ENCODE measurements at regions not wholly inside any gene's neighbourhood (a gene's known extent, or its start where the extent isn't known, plus 50 kb on each side); places are given as distances from the start of the nearest gene placed in this dataset.

DNA sequence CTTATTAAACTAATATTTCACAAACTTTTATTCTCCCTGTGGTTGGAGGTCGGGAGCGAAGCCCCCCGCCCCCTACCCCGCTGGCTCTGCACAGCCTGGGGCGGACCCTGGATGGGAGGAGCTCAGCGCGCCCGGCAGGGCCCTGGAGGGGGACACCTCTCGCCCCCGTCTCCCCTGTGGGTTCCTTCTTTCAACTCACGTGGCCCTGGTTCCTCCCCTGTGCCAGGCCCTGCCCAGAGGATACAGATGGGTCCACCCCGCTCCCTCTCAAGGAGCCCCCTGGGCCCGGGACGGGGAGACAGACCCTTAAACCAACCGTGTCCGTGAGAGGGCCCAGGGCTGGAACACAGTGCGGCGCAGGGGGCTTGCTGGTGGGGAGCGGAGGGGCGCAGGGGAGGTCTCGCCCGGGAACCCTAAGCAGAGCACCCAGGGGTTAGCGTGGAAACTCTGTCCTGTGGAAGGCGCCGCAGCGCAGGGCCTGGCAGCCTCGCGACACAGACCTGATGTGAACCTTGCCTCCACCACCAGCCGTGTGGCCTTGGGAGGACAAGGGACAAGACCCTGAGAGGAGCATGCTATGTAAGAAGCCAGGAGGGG lies 103.7 kb upstream of the MVB12B start:
- no peak for DNase-seq (ENCODE audit: low read depth, low spot score)
- no peak overlapping the region for H3K4me3 ChIP-seq (ENCODE audit: low read depth, low read length)
- TF ChIP-seq, protein P1, sequence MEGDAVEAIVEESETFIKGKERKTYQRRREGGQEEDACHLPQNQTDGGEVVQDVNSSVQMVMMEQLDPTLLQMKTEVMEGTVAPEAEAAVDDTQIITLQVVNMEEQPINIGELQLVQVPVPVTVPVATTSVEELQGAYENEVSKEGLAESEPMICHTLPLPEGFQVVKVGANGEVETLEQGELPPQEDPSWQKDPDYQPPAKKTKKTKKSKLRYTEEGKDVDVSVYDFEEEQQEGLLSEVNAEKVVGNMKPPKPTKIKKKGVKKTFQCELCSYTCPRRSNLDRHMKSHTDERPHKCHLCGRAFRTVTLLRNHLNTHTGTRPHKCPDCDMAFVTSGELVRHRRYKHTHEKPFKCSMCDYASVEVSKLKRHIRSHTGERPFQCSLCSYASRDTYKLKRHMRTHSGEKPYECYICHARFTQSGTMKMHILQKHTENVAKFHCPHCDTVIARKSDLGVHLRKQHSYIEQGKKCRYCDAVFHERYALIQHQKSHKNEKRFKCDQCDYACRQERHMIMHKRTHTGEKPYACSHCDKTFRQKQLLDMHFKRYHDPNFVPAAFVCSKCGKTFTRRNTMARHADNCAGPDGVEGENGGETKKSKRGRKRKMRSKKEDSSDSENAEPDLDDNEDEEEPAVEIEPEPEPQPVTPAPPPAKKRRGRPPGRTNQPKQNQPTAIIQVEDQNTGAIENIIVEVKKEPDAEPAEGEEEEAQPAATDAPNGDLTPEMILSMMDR (IDR thresholded peaks at IDR 0.05; ENCODE audit: low read depth, low read length) = no peak
- CTCF ChIA-PET = no interaction called here
- H3K27me3 ChIP-seq (ENCODE audit: control insufficient read depth, insufficient read depth, low read length) = peaks cover 54% of the 10 kb centered on the region
- H3K9me3 ChIP-seq (ENCODE audit: control insufficient read depth, insufficient read depth, low read length) = peaks cover 11% of the 10 kb centered on the region; the same call in 1 of the 2 replicates
- POLR2A ChIA-PET = no interaction called here
- H3K27ac ChIP-seq (ENCODE audit: low read depth, low read length) = no peak overlapping the region

DNA sequence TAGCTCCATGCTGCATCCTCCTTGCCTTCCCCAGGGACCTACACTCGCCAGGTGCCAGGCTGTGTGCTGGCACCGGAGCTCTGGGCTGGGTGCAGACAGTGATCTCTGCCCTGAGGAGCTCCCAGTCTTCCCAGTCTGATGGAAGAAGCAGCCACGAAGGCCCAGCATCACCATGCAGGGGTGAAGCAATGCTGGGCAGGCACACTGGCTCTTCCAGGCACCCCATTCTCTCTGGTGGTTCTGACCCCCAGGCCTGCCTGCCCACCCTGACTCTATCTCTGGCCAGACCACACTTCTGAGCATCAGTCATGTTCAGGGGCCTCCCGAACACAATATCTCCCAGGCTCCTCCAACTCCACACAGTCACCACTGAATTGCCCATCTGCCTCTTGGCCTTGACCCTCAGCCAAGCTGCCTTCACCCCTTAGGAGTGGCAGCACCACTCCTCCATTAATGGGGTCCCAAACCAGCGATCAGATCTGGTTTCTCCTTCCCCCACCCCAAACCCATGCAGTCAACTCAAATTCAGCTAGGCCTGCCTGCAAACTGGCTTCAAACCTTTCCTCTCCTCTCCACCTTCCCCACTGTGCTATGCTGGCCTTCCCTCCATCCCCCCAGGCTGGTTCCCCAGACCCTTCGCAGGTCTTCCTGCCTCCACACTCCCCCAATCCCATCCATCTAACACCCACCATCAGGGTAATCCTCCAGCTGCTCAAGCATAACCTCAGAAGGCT lies 102.7 kb upstream of the MVB12B start:
- Histone ChIP-seq H3K9me3 (ENCODE audit: control insufficient read depth, insufficient read depth, low read length) (peaks cover 11% of the 10 kb centered on the region; the same call in 1 of the 2 replicates), H3K27me3 (ENCODE audit: control insufficient read depth, insufficient read depth, low read length) (peaks cover 58% of the 10 kb centered on the region), H3K4me3 (ENCODE audit: low read depth, low read length) (no peak overlapping the region), H3K27ac (ENCODE audit: low read depth, low read length) (no peak overlapping the region)
- CTCF ChIA-PET = no interaction called here
- DNase-seq (ENCODE audit: low read depth, low spot score) = no peak
- POLR2A ChIA-PET = no interaction called here
- TF ChIP-seq, protein P1 (IDR thresholded peaks at IDR 0.05; ENCODE audit: low read depth, low read length) = no peak

DNA sequence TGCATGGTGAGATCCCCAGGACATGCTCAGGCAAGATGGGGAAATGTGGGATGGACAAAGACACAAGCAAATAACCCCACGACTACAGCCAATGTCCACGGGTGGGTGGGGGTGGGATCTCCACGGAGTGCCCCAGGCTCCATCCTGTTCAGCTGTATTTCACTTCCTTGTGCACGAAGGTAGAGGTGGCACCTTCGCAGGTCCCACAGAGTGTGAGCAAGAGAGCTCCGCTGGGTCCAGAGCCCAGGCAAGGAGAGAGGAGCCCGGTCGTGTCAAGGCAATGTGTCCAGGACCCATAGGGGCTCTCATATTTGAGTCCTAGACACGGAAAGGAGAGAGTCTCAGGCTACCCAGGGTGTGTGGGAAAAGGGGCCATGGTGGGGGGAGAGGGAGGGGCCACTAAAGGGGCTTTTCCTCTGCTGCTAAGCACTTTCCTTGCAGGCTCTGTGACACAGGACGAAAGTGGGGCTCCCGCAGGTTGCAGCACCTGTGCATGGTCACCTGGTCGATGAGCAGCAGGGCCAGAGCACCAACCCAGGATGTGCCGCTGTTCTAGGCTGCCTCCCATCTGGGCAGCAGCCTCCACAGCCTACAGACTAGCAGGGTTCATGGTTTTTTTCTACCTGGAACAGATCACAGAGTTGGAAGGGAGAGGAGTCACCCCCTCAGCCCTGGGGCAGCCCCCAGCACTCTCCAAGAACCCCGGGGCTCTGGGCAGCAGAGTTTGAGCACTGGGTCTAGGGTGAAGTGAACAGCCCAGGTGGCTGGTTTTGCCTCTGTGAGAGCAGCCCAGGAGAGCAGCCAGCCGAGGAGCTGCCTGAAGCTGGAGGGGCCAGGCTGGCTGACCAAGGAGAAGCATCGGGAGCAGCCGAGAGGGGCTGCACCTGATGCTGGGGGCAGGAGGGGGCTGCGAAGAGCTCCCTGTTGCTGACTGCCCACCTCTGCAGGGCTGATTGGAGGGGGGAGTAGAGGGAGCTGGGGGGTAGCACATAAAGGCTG lies 100.7 kb upstream of the MVB12B start:
- CTCF ChIA-PET = interaction anchor here (0.7 to 1.5 kb wide), 2 partner anchors 668 to 818 kb away, joined by 3 read pairs; no protein-coding TSS in a partner anchor

DNA sequence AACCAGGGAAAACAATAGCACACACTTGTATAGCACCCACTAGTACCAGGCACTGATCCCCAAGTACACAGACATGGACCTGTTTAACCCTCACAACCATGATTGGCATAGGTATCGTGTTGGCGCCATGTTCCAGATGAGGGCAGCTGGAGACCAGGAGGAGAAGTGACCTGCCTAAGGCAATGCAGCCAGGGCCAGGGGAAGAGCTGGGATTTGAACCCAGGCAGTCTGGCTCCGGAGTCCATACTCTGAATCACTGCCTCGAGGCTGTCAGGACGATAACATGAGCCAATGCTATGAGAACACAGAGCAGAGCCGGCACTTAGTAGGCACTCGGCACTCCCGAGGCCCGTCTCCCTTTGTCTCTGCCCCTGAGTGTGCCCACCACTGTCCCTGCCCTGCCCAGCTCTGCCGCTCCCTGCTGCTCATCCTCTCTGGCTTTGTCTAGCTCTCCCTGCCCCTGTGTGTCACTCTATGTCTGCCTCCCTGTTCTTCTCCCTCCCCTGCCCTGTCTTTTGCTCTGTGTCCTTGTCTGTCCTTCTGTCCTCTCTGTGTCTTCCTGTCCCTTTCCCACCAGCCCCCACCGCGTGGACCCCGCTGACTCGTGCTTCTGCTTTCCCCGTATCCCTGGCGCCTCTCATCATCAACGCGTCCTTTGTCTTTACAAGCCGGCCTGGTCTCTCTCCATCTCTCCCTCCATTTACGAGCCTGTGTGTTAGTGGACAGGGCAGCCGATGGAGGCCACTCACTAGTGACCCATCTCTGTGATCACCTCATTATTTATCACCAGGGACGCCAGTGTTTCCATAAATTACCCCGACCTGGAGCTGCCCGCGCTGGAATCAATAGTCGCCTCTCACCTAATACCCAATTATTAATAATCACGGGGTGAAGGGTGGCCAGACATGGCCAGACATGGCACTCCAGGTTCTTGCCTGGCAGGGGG lies 99.4 kb upstream of the MVB12B start:
- Histone ChIP-seq H3K4me3 (ENCODE audit: low read depth, low read length) (no peak overlapping the region), H3K9me3 (ENCODE audit: control insufficient read depth, insufficient read depth, low read length) (peaks cover 9% of the 10 kb centered on the region; the same call in 1 of the 2 replicates), H3K27ac (ENCODE audit: low read depth, low read length) (no peak overlapping the region), H3K27me3 (ENCODE audit: control insufficient read depth, insufficient read depth, low read length) (peaks cover 45% of the 10 kb centered on the region)
- DNase-seq (ENCODE audit: low read depth, low spot score) = no peak
- ChIA-PET POLR2A (no interaction called here), CTCF (interaction anchor here (0.7 to 1.5 kb wide), 5 partner anchors 669 to 971 kb away, joined by 3 to 5 read pairs (median 3); no protein-coding TSS in a partner anchor)
- TF ChIP-seq, protein P1 (IDR thresholded peaks at IDR 0.05; ENCODE audit: low read depth, low read length) = no peak

More for the DNA sequence above, 100.7 kb upstream of the MVB12B start:
- POLR2A ChIA-PET = no interaction called here
- H3K4me3 ChIP-seq (ENCODE audit: low read depth, low read length) = no peak overlapping the region
- TF ChIP-seq, protein P1 (IDR thresholded peaks at IDR 0.05; ENCODE audit: low read depth, low read length) = no peak
- H3K27ac ChIP-seq (ENCODE audit: low read depth, low read length) = no peak overlapping the region
- DNase-seq (ENCODE audit: low read depth, low spot score) = no peak
- H3K27me3 ChIP-seq (ENCODE audit: control insufficient read depth, insufficient read depth, low read length) = peaks cover 52% of the 10 kb centered on the region
- H3K9me3 ChIP-seq (ENCODE audit: control insufficient read depth, insufficient read depth, low read length) = peaks cover 11% of the 10 kb centered on the region; the same call in 1 of the 2 replicates

Data from AG04450 (cell line).